ENCODE measurements at regions not wholly inside any gene's neighbourhood (a gene's known extent, or its start where the extent isn't known, plus 50 kb on each side); places are given as distances from the start of the nearest gene placed in this dataset.

- TF ChIP-seq REST (IDR thresholded peaks at IDR 0.05; ENCODE audit: low read depth) (no peak), RAD21 (IDR thresholded peaks at IDR 0.05; ENCODE audit: low read depth) (no peak), EGR1 (IDR thresholded peaks at IDR 0.05) (no peak), CEBPB (IDR thresholded peaks at IDR 0.05) (no peak), YY1 (IDR thresholded peaks at IDR 0.05; ENCODE audit: low read depth) (no peak), USF1 (IDR thresholded peaks at IDR 0.05) (no peak), MAX (IDR thresholded peaks at IDR 0.05) (no peak)
Measured at GRCh38 chr19:27911122-27911898, 1301.6 kb downstream of the UQCRFS1 start.

- TF ChIP-seq TCF12 (IDR thresholded peaks at IDR 0.05; ENCODE audit: low read depth), result no peak
- no peak for TF ChIP-seq TAF1 (IDR thresholded peaks at IDR 0.05; ENCODE audit: low read depth)
- no peak for TF ChIP-seq USF1 (IDR thresholded peaks at IDR 0.05)
Measured at GRCh38 chr19:27909861-27910260, 1303.1 kb downstream of the UQCRFS1 start.

GRCh38 chr19:27909185-27909840, 1303.6 kb downstream of the UQCRFS1 start:
- TF ChIP-seq FOXM1 (IDR thresholded peaks at IDR 0.05; ENCODE audit: borderline replicate concordance, low read depth) (no peak), YY1 (IDR thresholded peaks at IDR 0.05; ENCODE audit: low read depth) (no peak), MAX (IDR thresholded peaks at IDR 0.05) (no peak), USF1 (IDR thresholded peaks at IDR 0.05) (no peak), EGR1 (IDR thresholded peaks at IDR 0.05) (no peak), EP300 (IDR thresholded peaks at IDR 0.05; ENCODE audit: borderline replicate concordance) (no peak), TCF12 (IDR thresholded peaks at IDR 0.05; ENCODE audit: low read depth) (no peak), CEBPB (IDR thresholded peaks at IDR 0.05) (no peak), REST (IDR thresholded peaks at IDR 0.05; ENCODE audit: low read depth) (no peak)

GRCh38 chr19:27906081-27906480, 1306.9 kb downstream of the UQCRFS1 start:
- no peak for TF ChIP-seq FOXM1 (IDR thresholded peaks at IDR 0.05; ENCODE audit: borderline replicate concordance, low read depth)
- TF ChIP-seq EP300 (IDR thresholded peaks at IDR 0.05; ENCODE audit: borderline replicate concordance), result no peak
- TF ChIP-seq TAF1 (IDR thresholded peaks at IDR 0.05; ENCODE audit: low read depth), result no peak
- no peak for TF ChIP-seq CEBPB (IDR thresholded peaks at IDR 0.05)
- no peak for TF ChIP-seq TEAD4 (IDR thresholded peaks at IDR 0.05)
- TF ChIP-seq MAX (IDR thresholded peaks at IDR 0.05), result no peak
- no peak for TF ChIP-seq USF1 (IDR thresholded peaks at IDR 0.05)
- TF ChIP-seq NFIC (IDR thresholded peaks at IDR 0.05), result no peak
- no peak for TF ChIP-seq EGR1 (IDR thresholded peaks at IDR 0.05)
- TF ChIP-seq RAD21 (IDR thresholded peaks at IDR 0.05; ENCODE audit: low read depth), result no peak
- no peak for TF ChIP-seq CREB1 (IDR thresholded peaks at IDR 0.05; ENCODE audit: low read depth)
- no peak for TF ChIP-seq ZBTB7A (IDR thresholded peaks at IDR 0.05; ENCODE audit: low read depth)
- TF ChIP-seq REST (IDR thresholded peaks at IDR 0.05; ENCODE audit: low read depth), result no peak
- TF ChIP-seq YY1 (IDR thresholded peaks at IDR 0.05; ENCODE audit: low read depth), result no peak
- TF ChIP-seq TCF12 (IDR thresholded peaks at IDR 0.05; ENCODE audit: low read depth), result no peak

Measured in Ishikawa (cell line).